Activated naive CD8-positive, alpha-beta T cell treated with anti-CD3 and anti-CD28 coated beads, Interleukin-2, amount 10 ng/mL, durations not matched to agents 7 days and 5 days (primary cell): ENCODE measurements at regions not wholly inside any gene's neighbourhood (a gene's known extent, or its start where the extent isn't known, plus 50 kb on each side); places are given as distances from the start of the nearest gene placed in this dataset.
"Not testable (repeated sequence)": the region's sequence is repeated elsewhere in the genome, so short reads cannot be mapped to it uniquely, and the experiment has no call there.

Experiments used
- ATAC-seq: fragments of 150-1000 bp; cut with Tn5 transposase; one replicate; pipeline ENCODE4 v1.10.0; 2021; ENCODE audit warnings: low read depth, moderate library complexity
- POLR2A ChIA-PET: fragments of 350-600 bp; sonication (Branson Sonifier 250); formaldehyde crosslinking; loops from one replicate; lab custom pipeline; 2021; ENCODE audit warnings: antibody characterized with exemption; lab: Charles Lee
- DNase-seq: peaks from one replicate; pipeline ENCODE4 v3.0.0; 2021
- H3K27ac Mint-ChIP-seq: one replicate; pipeline ENCODE4 v1.8.0; 2022; ENCODE audit warnings: mild to moderate bottlenecking, mixed read lengths
- H3K27me3 Mint-ChIP-seq: one replicate; pipeline ENCODE4 v1.8.0; 2022; ENCODE audit warnings: mild to moderate bottlenecking, moderate library complexity, mixed read lengths
- H3K36me3 Mint-ChIP-seq: one replicate; pipeline ENCODE4 v1.8.0; 2021; ENCODE audit warnings: mild to moderate bottlenecking, mixed read lengths
- H3K4me1 Mint-ChIP-seq: one replicate; pipeline ENCODE4 v1.8.0; 2021; ENCODE audit warnings: mixed read lengths
- H3K4me3 Mint-ChIP-seq: one replicate; pipeline ENCODE4 v1.8.0; 2022; ENCODE audit warnings: mild to moderate bottlenecking, moderate library complexity, mixed read lengths
- H3K9me3 Mint-ChIP-seq: one replicate; pipeline ENCODE4 v1.8.0; 2021; ENCODE audit warnings: mixed read lengths

GRCh38 chr16:61544165-61544564 lies 492.1 kb downstream of the CDH8 start:
- no peak for ATAC-seq
- no peak overlapping the region for H3K27ac Mint-ChIP-seq

GRCh38 chr16:61540216-61540615 lies 496.0 kb downstream of the CDH8 start:
- Mint-ChIP-seq H3K27me3 (no peaks in the 10 kb centered on the region), H3K27ac (no peak overlapping the region), H3K36me3 (no peaks in the 10 kb centered on the region), H3K9me3 (peaks cover 4% of the 10 kb centered on the region), H3K4me3 (no peak overlapping the region), H3K4me1 (no peaks in the 10 kb centered on the region)
- POLR2A ChIA-PET, result no interaction called here
- no peak for DNase-seq
- ATAC-seq, result no peak

More at GRCh38 chr16:61544165-61544564, 492.1 kb downstream of the CDH8 start:
- POLR2A ChIA-PET, result no interaction called here
- Mint-ChIP-seq H3K4me3 (no peak overlapping the region), H3K4me1 (no peaks in the 10 kb centered on the region), H3K27me3 (no peaks in the 10 kb centered on the region), H3K36me3 (no peaks in the 10 kb centered on the region), H3K9me3 (peaks cover 5% of the 10 kb centered on the region)
- DNase-seq, result no peak

DNA sequence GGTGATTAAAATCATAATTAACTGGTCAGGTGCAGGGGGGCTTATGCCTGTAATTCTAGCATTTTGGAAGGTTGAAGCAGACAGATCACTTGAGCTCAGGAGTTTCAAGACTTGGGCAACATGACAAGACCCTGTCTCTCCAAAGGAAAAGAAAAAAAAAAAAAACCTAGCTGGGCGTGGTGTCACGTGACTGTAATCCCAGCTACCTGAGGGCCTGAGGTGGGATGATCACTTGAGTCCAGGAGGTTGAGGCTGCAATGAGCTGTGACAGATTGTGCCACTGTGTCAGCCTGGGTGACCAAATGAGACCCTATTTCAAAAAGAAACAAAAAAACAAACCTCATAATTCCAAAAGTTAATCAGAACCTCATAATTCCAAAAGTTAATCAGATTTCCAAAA lies 505.5 kb downstream of the CDH8 start:
- POLR2A ChIA-PET, result no interaction called here
- no peaks in the 10 kb centered on the region for H3K36me3 Mint-ChIP-seq
- no peak overlapping the region for H3K4me3 Mint-ChIP-seq
- H3K27me3 Mint-ChIP-seq, result no peaks in the 10 kb centered on the region
- H3K4me1 Mint-ChIP-seq, result no peaks in the 10 kb centered on the region
- no peak for ATAC-seq
- peaks cover 3% of the 10 kb centered on the region for H3K9me3 Mint-ChIP-seq
- H3K27ac Mint-ChIP-seq, result no peak overlapping the region
- DNase-seq, result no peak

GRCh38 chr16:61500851-61501250 lies 535.4 kb downstream of the CDH8 start:
- POLR2A ChIA-PET, result no interaction called here
- H3K4me3 Mint-ChIP-seq, result no peak overlapping the region
- no peaks in the 10 kb centered on the region for H3K36me3 Mint-ChIP-seq
- H3K27me3 Mint-ChIP-seq, result no peaks in the 10 kb centered on the region
- H3K27ac Mint-ChIP-seq, result no peak overlapping the region
- peaks cover 3% of the 10 kb centered on the region for H3K9me3 Mint-ChIP-seq
- H3K4me1 Mint-ChIP-seq, result no peaks in the 10 kb centered on the region
- ATAC-seq (no peak), DNase-seq (no peak)

GRCh38 chr16:61480250-61480649 lies 556.0 kb downstream of the CDH8 start:
- no peaks in the 10 kb centered on the region for H3K36me3 Mint-ChIP-seq
- no peak overlapping the region for H3K4me3 Mint-ChIP-seq
- H3K27me3 Mint-ChIP-seq, result no peaks in the 10 kb centered on the region
- ATAC-seq (no peak), DNase-seq (no peak)
- H3K4me1 Mint-ChIP-seq, result no peaks in the 10 kb centered on the region
- no peak overlapping the region for H3K27ac Mint-ChIP-seq
- peaks cover 5% of the 10 kb centered on the region for H3K9me3 Mint-ChIP-seq
- POLR2A ChIA-PET, result no interaction called here

DNA sequence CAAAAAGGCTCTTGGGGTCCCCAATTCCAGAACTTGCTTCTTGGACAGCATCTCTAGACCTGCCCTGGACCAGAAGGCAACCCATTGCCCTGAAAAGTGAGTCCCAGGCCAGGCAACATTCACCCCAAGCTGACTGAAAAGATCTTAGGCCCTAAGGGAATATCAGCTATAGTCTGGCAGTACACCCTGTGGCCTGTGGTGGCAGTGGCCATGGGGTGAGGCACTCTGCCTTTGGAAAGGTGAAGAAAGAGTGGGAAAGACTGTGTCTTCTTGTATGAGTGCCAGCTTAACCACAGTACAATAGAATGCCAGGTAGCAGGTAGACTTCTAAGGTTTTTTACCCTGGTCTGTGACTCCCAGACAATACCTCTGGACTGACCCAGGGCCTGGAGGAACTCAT lies 564.5 kb downstream of the CDH8 start:
- ATAC-seq, result no peak
- POLR2A ChIA-PET, result no interaction called here
- no peak for DNase-seq
- peaks cover 18% of the 10 kb centered on the region for H3K9me3 Mint-ChIP-seq
- no peaks in the 10 kb centered on the region for H3K27me3 Mint-ChIP-seq
- H3K36me3 Mint-ChIP-seq, result no peaks in the 10 kb centered on the region
- no peak overlapping the region for H3K27ac Mint-ChIP-seq
- H3K4me3 Mint-ChIP-seq, result no peak overlapping the region
- no peaks in the 10 kb centered on the region for H3K4me1 Mint-ChIP-seq

DNA sequence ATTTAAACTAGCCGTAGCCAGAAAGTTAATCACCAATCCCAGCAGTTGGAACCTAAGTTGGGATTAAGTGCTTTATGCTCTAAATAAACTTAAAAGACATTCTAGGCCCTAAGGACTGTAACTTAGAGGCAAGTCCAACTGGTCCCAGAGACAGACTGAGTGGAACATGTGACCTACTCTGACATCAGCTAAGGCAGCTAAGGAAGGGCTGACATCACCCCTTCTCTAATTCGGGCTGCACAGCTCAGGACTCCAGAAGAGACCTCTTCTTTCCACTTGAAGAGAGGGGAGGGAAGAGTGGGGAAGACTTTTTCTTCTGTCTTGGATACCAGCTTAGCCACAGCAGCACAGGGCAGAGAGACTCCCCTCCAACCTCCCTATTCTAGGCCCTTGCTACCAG lies 565.2 kb downstream of the CDH8 start:
- H3K36me3 Mint-ChIP-seq, result no peaks in the 10 kb centered on the region
- H3K4me1 Mint-ChIP-seq, result no peaks in the 10 kb centered on the region
- POLR2A ChIA-PET, result no interaction called here
- peaks cover 16% of the 10 kb centered on the region for H3K9me3 Mint-ChIP-seq
- H3K27ac Mint-ChIP-seq, result no peak overlapping the region
- H3K27me3 Mint-ChIP-seq, result no peaks in the 10 kb centered on the region
- no peak overlapping the region for H3K4me3 Mint-ChIP-seq
- no peak for ATAC-seq
- no peak for DNase-seq

DNA sequence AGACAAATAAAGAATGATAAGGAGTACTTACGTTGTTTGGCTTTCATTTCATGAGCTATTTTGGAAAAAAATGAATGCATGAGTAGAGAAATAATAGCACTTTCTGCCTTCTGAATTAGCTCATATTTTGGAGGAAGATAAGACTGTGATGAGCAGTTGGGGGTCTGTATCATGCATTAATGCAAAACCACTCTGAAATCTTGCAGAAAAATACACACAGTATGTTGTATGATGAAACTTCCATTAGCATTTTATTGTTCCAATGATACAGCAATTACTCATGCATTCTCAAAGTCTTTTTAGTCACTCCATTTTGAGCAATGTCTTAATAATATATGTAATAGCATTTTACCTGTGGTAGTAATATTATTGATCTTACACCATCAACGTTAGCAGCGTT lies 571.0 kb downstream of the CDH8 start:
- Mint-ChIP-seq H3K27ac (no peak overlapping the region), H3K36me3 (no peaks in the 10 kb centered on the region), H3K4me1 (no peaks in the 10 kb centered on the region), H3K4me3 (no peak overlapping the region), H3K9me3 (peaks cover 7% of the 10 kb centered on the region), H3K27me3 (no peaks in the 10 kb centered on the region)
- POLR2A ChIA-PET, result no interaction called here
- DNase-seq (no peak), ATAC-seq (no peak)

DNA sequence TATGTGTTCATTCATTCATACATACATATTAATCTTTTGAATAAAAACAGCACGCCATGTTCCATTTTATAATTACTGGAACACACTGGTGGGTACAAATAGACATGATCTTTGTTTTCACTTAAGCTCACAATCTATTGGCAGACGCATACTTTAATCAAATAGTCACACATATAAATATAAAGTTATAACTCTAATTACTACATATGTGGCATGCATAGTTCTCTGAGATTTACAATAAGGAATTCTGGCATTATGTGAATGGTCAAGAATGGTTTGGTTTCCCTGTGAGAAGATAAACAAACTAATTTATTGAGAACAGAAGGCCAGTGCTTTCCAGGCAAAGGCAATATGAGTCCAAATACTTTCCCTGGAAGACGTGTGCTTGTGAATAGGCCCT lies 576.2 kb downstream of the CDH8 start:
- ATAC-seq (no peak), DNase-seq (no peak)
- Mint-ChIP-seq H3K27me3 (no peaks in the 10 kb centered on the region), H3K27ac (no peak overlapping the region), H3K36me3 (no peaks in the 10 kb centered on the region), H3K4me3 (no peak overlapping the region), H3K9me3 (peaks cover 8% of the 10 kb centered on the region), H3K4me1 (no peaks in the 10 kb centered on the region)
- POLR2A ChIA-PET, result no interaction called here

DNA sequence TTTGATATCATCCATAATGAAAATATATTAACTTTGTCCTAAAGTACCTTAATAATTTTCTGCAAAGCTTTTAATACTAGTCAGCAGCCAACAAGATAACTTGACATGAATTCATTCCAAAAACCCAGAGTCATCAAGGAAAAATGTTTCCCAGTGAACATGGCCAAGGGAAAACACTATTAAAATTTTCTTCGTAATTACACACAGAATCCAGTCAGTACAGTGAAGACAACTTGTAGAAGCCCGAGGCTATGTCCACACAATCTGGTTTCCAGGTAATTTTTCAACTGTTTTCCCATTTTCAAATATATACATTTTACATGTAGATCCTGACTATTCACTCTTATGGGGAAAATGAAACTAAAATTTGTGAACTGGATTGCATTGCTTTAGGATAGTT lies 600.9 kb downstream of the CDH8 start:
- Mint-ChIP-seq H3K36me3 (no peaks in the 10 kb centered on the region), H3K9me3 (peaks cover 6% of the 10 kb centered on the region), H3K4me3 (no peak overlapping the region), H3K27ac (no peak overlapping the region), H3K27me3 (no peaks in the 10 kb centered on the region), H3K4me1 (no peaks in the 10 kb centered on the region)
- no peak for DNase-seq
- ATAC-seq, result no peak
- POLR2A ChIA-PET, result no interaction called here

- Mint-ChIP-seq H3K4me1 (no peaks in the 10 kb centered on the region), H3K27ac (no peak overlapping the region), H3K4me3 (no peak overlapping the region), H3K36me3 (no peaks in the 10 kb centered on the region), H3K27me3 (no peaks in the 10 kb centered on the region), H3K9me3 (peaks cover 9% of the 10 kb centered on the region)
- POLR2A ChIA-PET, result no interaction called here
- ATAC-seq (no peak), DNase-seq (no peak)
Observed at GRCh38 chr16:61432421-61432820, 603.8 kb downstream of the CDH8 start.

DNA sequence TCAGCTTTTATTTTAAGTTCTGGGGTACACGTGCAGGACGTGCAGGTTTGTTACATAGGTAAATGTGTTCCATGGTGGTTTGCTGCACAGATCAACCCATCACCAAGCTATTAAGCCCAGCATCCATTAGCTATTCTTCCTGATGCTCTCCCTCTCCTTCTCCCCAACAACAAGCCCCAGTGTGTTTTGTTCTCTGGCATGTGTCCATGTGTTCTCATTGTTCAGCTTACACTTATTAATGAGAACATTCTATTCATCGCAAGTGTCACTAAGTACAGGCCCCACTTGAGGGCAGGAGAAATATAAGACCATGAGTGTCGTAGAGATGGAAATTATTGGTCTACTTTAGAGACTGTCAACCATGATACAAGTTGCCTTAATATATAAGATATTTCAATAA lies 615.1 kb downstream of the CDH8 start:
- ATAC-seq, result no peak
- no peak overlapping the region for H3K27ac Mint-ChIP-seq
- DNase-seq, result no peak

GRCh38 chr16:61419791-61420190 lies 616.4 kb downstream of the CDH8 start:
- peaks cover 1% of the 10 kb centered on the region for H3K9me3 Mint-ChIP-seq
- ATAC-seq, result no peak

More for the DNA sequence above, 615.1 kb downstream of the CDH8 start:
- H3K36me3 Mint-ChIP-seq, result no peaks in the 10 kb centered on the region
- no peak overlapping the region for H3K4me3 Mint-ChIP-seq
- H3K27me3 Mint-ChIP-seq, result no peaks in the 10 kb centered on the region
- H3K4me1 Mint-ChIP-seq, result no peaks in the 10 kb centered on the region
- POLR2A ChIA-PET, result no interaction called here
- H3K9me3 Mint-ChIP-seq, result peaks cover 1% of the 10 kb centered on the region

DNA sequence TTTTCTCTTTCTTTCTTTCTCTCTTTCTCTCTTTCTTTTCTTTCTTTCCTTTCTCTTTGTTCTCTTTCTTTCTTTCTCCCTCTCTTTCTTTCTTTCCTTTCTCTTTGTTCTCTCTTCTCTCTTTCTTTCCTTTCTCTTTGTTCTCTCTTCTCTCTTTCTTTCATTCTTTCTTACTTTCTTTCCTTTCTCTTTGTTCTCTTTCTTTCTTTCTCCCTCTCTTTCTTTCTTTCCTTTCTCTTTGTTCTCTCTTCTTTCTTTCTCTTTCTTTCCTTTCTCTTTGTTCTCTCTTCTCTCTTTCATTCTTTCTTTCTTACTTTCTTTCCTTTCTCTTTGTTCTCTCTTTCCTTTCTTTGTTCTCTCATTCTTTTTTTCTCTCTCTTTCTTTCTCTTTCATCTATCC lies 617.4 kb downstream of the CDH8 start:
- POLR2A ChIA-PET, H3K9me3 Mint-ChIP-seq, H3K27me3 Mint-ChIP-seq, H3K27ac Mint-ChIP-seq, H3K4me1 Mint-ChIP-seq, ATAC-seq, DNase-seq, H3K4me3 Mint-ChIP-seq, H3K36me3 Mint-ChIP-seq: not testable (repeated sequence)

More at GRCh38 chr16:61419791-61420190, 616.4 kb downstream of the CDH8 start:
- H3K27ac Mint-ChIP-seq, result no peak overlapping the region
- no peak for DNase-seq
- no peak overlapping the region for H3K4me3 Mint-ChIP-seq
- no peaks in the 10 kb centered on the region for H3K36me3 Mint-ChIP-seq
- H3K27me3 Mint-ChIP-seq, result no peaks in the 10 kb centered on the region
- POLR2A ChIA-PET, result no interaction called here
- no peaks in the 10 kb centered on the region for H3K4me1 Mint-ChIP-seq

DNA sequence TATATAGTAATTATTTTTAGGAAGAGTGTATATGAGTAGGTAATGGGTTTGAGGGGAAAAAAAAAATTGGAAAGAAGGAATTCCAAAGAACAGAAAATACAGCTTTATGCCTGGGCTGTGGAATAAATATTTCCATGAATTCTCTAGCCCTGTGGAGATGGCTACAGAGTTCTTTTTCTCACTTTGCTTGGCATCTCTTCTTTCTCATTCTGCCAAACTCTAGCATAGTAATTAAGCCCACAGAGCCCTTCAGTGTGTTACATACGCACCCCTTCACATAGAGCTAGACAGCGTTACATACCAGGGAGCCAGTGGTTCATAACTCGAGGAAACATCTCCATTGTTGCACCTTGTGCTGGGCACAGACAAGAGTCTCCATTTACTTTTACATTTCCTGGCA lies 621.1 kb downstream of the CDH8 start:
- Mint-ChIP-seq H3K4me3 (no peak overlapping the region), H3K27me3 (no peaks in the 10 kb centered on the region), H3K36me3 (no peaks in the 10 kb centered on the region), H3K9me3 (peaks cover 4% of the 10 kb centered on the region), H3K4me1 (no peaks in the 10 kb centered on the region), H3K27ac (no peak overlapping the region)
- DNase-seq, result no peak
- POLR2A ChIA-PET, result no interaction called here
- ATAC-seq, result no peak
